ENCODE measurements at regions not wholly inside any gene's neighbourhood (a gene's known extent, or its start where the extent isn't known, plus 50 kb on each side); places are given as distances from the start of the nearest gene placed in this dataset.

- no peak overlapping the region for H3K4me3 ChIP-seq
- no peaks in the 10 kb centered on the region for H3K9me3 ChIP-seq
- no peak for DNase-seq
- WGBS, 5 donors, result 73 to 87% (median 82%) methylated on average over 3 to 5 of the region's 5 CpGs
- H3K36me3 ChIP-seq, result no peaks in the 10 kb centered on the region
- H3K27ac ChIP-seq, result no peak overlapping the region
- no peaks in the 10 kb centered on the region for H3K4me1 ChIP-seq
- TF ChIP-seq POLR2A (IDR thresholded peaks at IDR 0.05) (no peak), CTCF (IDR thresholded peaks at IDR 0.05 in 8 of 11, conservative IDR thresholded peaks at IDR 0.05 in 3 of 11) (no peak), POLR2AphosphoS5 (IDR thresholded peaks at IDR 0.05) (no peak)
- intact Hi-C loops (cut with DNase I; ENCODE audit: low total_unique reads), result no loop called here
- H3K27me3 ChIP-seq (replicated peaks in 1 of 7), result peaks cover 0 to 8% (median 0%) of the 10 kb centered on the region in 7 donors
Observed at GRCh38 chr15:93324186-93324975, 235.4 kb upstream of the RGMA start.

DNA sequence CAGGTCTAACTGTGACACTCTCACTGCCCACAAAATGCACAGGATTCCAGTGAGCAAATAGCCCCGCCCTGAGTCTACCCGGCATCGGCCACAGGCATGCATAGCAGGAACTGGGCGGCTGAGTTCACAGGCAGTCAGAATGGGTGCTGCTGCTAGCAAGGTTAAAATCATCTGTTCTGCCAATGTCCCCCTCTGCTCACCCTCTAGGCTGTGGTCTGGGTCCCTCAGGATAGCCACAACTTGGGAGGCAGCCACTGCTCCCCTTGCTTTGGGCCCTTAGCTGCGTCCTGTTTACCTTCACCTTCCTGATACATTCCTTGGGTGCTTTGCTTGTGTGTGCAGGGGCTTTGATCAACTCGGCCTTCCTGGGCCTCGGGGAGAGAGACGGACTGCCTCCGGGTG is 232.9 kb upstream of the RGMA start:
- 80 to 91% (median 84%) methylated on average over 9 of the region's 9 CpGs for WGBS, 5 donors
- H3K27ac ChIP-seq, result no peak overlapping the region
- H3K9me3 ChIP-seq, result no peaks in the 10 kb centered on the region
- no peaks in the 10 kb centered on the region for H3K4me1 ChIP-seq
- TF ChIP-seq POLR2A (IDR thresholded peaks at IDR 0.05) (no peak), CTCF (IDR thresholded peaks at IDR 0.05 in 8 of 11, conservative IDR thresholded peaks at IDR 0.05 in 3 of 11) (no peak), POLR2AphosphoS5 (IDR thresholded peaks at IDR 0.05) (no peak)
- no peaks in the 10 kb centered on the region for H3K36me3 ChIP-seq
- intact Hi-C loops (cut with DNase I; ENCODE audit: low total_unique reads), result no loop called here
- no peak overlapping the region for H3K4me3 ChIP-seq
- DNase-seq, result no peak
- H3K27me3 ChIP-seq (replicated peaks in 1 of 7), result peaks cover 0 to 6% (median 0%) of the 10 kb centered on the region in 7 donors

- no peaks in the 10 kb centered on the region for H3K9me3 ChIP-seq
- whole genome bisulfite sequencing, 5 donors, result 90 to 94% (median 92%) methylated on average over 18 to 19 of the region's 19 CpGs
- no peaks in the 10 kb centered on the region for H3K4me1 ChIP-seq
- no peak for TF ChIP-seq CTCF (IDR thresholded peaks at IDR 0.05 in 8 of 11, conservative IDR thresholded peaks at IDR 0.05 in 3 of 11)
- intact Hi-C loops (cut with DNase I; ENCODE audit: low total_unique reads), result no loop called here
- no peak overlapping the region for H3K27ac ChIP-seq
- DNase-seq, result no peak
- H3K36me3 ChIP-seq, result no peaks in the 10 kb centered on the region
- peaks cover 0 to 14% (median 0%) of the 10 kb centered on the region in 7 donors for H3K27me3 ChIP-seq (replicated peaks in 1 of 7)
- H3K4me3 ChIP-seq, result no peak overlapping the region
Observed at GRCh38 chr15:93319121-93319814, 230.3 kb upstream of the RGMA start.

DNA sequence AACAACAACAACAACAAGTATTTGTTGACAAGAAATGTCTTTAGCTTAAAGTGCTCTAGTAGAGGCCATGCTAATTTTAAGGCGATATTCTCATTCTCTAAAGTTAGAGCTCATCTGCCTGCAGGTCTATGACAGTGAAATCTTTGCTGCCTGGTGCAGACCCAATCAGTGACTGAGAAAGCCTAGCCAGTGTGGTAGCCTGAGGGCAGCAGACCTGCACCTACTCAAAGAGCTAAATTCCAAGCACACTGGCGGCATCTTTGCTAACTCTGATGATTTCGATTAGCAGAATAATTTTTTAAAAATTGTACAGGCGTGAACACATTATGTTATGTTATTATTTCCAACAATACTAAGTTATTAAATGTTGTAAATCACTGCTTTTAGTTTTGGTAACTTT is 228.8 kb upstream of the RGMA start:
- no peak overlapping the region for H3K4me3 ChIP-seq
- H3K27me3 ChIP-seq (replicated peaks in 1 of 7), result peaks cover 0 to 14% (median 0%) of the 10 kb centered on the region in 7 donors
- H3K9me3 ChIP-seq, result no peaks in the 10 kb centered on the region
- H3K4me1 ChIP-seq, result no peaks in the 10 kb centered on the region
- DNase-seq, result no peak
- intact Hi-C loops (cut with DNase I; ENCODE audit: low total_unique reads), result no loop called here
- TF ChIP-seq POLR2A (IDR thresholded peaks at IDR 0.05) (no peak), POLR2AphosphoS5 (IDR thresholded peaks at IDR 0.05) (no peak), CTCF (IDR thresholded peaks at IDR 0.05 in 8 of 11, conservative IDR thresholded peaks at IDR 0.05 in 3 of 11) (no peak)
- H3K27ac ChIP-seq, result no peak overlapping the region
- H3K36me3 ChIP-seq, result no peaks in the 10 kb centered on the region
- WGBS, 5 donors, result 73 to 96% (median 93%) methylated on average over 4 of the region's 4 CpGs

Measured in spleen (tissue), 11 donors.